Thyroid gland (tissue), 4 donors: ENCODE measurements at regions not wholly inside any gene's neighbourhood (a gene's known extent, or its start where the extent isn't known, plus 50 kb on each side); places are given as distances from the start of the nearest gene placed in this dataset.

Experiments
- DNase-seq, 2 donors: peaks; one replicate each; pipeline ENCODE4 v3.0.0-alpha.2; 2019
- H3K27ac ChIP-seq, 3 donors: fragments of 200-600 bp; sonication (generic); 1 replicate in 2 of 3; 2 replicates in 1 of 3; pipeline ENCODE4 v1.5.1; 2016 to 2019; ENCODE audit warnings: mild to moderate bottlenecking in 1 of 3, moderate library complexity in 1 of 3
- H3K27me3 ChIP-seq: fragments of 200-600 bp; sonication (generic); one replicate; pipeline ENCODE4 v1.5.1; 2019
- H3K36me3 ChIP-seq, 2 donors: fragments of 200-600 bp; sonication (generic); one replicate each; pipeline ENCODE4 v1.5.1; 2016 to 2019
- H3K4me1 ChIP-seq, 2 donors: fragments of 200-600 bp; sonication (generic); one replicate each; pipeline ENCODE4 v1.5.1; 2017 to 2019
- H3K4me3 ChIP-seq, 3 donors: fragments of 200-600 bp; sonication (generic); replicated peaks in 1 of 3; 1 replicate in 2 of 3; 2 replicates in 1 of 3; pipeline ENCODE4 v1.5.1; 2016; ENCODE audit warnings: mild to moderate bottlenecking in 1 of 3
- H3K9me3 ChIP-seq: fragments of 200-600 bp; sonication (generic); one replicate; pipeline ENCODE4 v1.5.1; 2017
- CTCF ChIP-seq, 6 experiments: fragments of 200-600 bp in 3 of 6; fragments of 450-650 bp in 3 of 6; sonication (generic) in 3 of 6; IDR thresholded peaks; one replicate each; pipeline ENCODE4 v1.5.1; 2016 to 2019; ENCODE audit warnings: antibody characterized with exemption in 6 of 6, mild to moderate bottlenecking in 2 of 6, inconsistent platforms in 1 of 6, moderate library complexity in 1 of 6
- POLR2A ChIP-seq, 2 donors: fragments of 450-650 bp; IDR thresholded peaks; one replicate each; pipeline ENCODE4 v1.6.1; 2017; ENCODE audit warnings: antibody characterized with exemption in 2 of 2, mild to moderate bottlenecking in 2 of 2, moderate library complexity in 1 of 2
- WGBS, 2 donors: methylation state at CpG; one replicate each; pipeline ENCODE4 v1.1.5; 2017; 5-methylcytosine and 5-hydroxymethylcytosine counted together
- intact Hi-C: fragments of 100-400 bp; cut with DNase I; formaldehyde crosslinking; loops from one replicate; pipeline ENCODE4 v1.15.1; 2023

GRCh38 chr7:155198901-155199845 is 98.5 kb upstream of the INSIG1 start:
- Histone ChIP-seq H3K4me3 (no peak overlapping the region), H3K27ac (no peak overlapping the region), H3K27me3 (no peaks in the 10 kb centered on the region), H3K36me3 (no peaks in the 10 kb centered on the region), H3K9me3 (no peaks in the 10 kb centered on the region), H3K4me1 (no peaks in the 10 kb centered on the region)
- 70 to 82% methylated on average over 9 to 13 of the region's 13 CpGs for WGBS, 2 donors
- TF ChIP-seq POLR2A (IDR thresholded peaks at IDR 0.05): no peak
- TF ChIP-seq CTCF (IDR thresholded peaks at IDR 0.05): no peak
- intact Hi-C loops: no loop called here
- no peak for DNase-seq

- Histone ChIP-seq H3K27me3 (no peaks in the 10 kb centered on the region), H3K9me3 (no peaks in the 10 kb centered on the region), H3K36me3 (no peaks in the 10 kb centered on the region), H3K27ac (no peak overlapping the region), H3K4me1 (no peaks in the 10 kb centered on the region), H3K4me3 (no peak overlapping the region)
- no peak for DNase-seq
- TF ChIP-seq CTCF (IDR thresholded peaks at IDR 0.05) (no peak), POLR2A (IDR thresholded peaks at IDR 0.05) (no peak)
- 91% methylated on average over 17 of the region's 17 CpGs for WGBS, 2 donors
- intact Hi-C loops: no loop called here
Measured at GRCh38 chr7:155201325-155202087, 96.2 kb upstream of the INSIG1 start.

GRCh38 chr7:155202106-155202871 is 95.4 kb upstream of the INSIG1 start:
- no peak overlapping the region for H3K27ac ChIP-seq
- H3K9me3 ChIP-seq: no peaks in the 10 kb centered on the region
- no peaks in the 10 kb centered on the region for H3K27me3 ChIP-seq
- no peak for TF ChIP-seq CTCF (IDR thresholded peaks at IDR 0.05)
- no peak for TF ChIP-seq POLR2A (IDR thresholded peaks at IDR 0.05)
- intact Hi-C loops: no loop called here
- no peak for DNase-seq
- 88 to 96% methylated on average over 6 to 12 of the region's 15 CpGs for WGBS, 2 donors
- H3K4me3 ChIP-seq: no peak overlapping the region
- no peaks in the 10 kb centered on the region for H3K4me1 ChIP-seq
- H3K36me3 ChIP-seq: no peaks in the 10 kb centered on the region

GRCh38 chr7:155203059-155203881 is 94.4 kb upstream of the INSIG1 start:
- intact Hi-C loops: no loop called here
- no peak for DNase-seq
- H3K4me3 ChIP-seq: no peak overlapping the region
- TF ChIP-seq POLR2A (IDR thresholded peaks at IDR 0.05): no peak
- no peak for TF ChIP-seq CTCF (IDR thresholded peaks at IDR 0.05)
- H3K36me3 ChIP-seq: no peaks in the 10 kb centered on the region
- WGBS, 2 donors: 78 to 89% methylated on average over 9 to 13 of the region's 17 CpGs
- H3K27ac ChIP-seq: no peak overlapping the region
- no peaks in the 10 kb centered on the region for H3K27me3 ChIP-seq
- H3K9me3 ChIP-seq: no peaks in the 10 kb centered on the region
- no peaks in the 10 kb centered on the region for H3K4me1 ChIP-seq
